Renal pelvis (tissue), 1 donor: ENCODE measurements at regions not wholly inside any gene's neighbourhood (a gene's known extent, or its start where the extent isn't known, plus 50 kb on each side); places are given as distances from the start of the nearest gene placed in this dataset.
A peak's percentile ranks its signal among the peaks of the same experiment; 100 is the strongest.

Experiments used
- DNase-seq: peaks from one replicate; pipeline ENCODE4 v3.0.0-alpha.2; 2013

DNA sequence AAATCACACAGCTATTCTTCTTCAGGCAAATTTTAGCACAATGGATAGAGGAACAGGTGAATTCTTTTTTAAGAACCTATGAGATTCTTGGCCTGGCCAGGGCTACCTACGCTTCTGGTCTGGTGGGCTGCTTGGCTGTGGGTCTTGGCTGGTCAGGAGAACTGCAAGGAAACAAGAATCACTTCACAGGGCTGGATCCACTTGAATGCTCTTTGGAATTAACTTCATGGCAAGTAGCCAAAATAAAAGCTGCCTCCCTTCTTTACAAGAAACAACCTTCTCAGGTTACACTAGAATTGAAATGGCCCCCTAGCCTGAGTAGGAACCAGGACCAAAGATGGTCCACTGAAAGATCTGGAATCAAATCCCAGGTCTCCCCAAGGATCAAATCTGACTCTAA lies 519.1 kb downstream of the IQCM start:
- DNase-seq = peak; percentile 66

DNA sequence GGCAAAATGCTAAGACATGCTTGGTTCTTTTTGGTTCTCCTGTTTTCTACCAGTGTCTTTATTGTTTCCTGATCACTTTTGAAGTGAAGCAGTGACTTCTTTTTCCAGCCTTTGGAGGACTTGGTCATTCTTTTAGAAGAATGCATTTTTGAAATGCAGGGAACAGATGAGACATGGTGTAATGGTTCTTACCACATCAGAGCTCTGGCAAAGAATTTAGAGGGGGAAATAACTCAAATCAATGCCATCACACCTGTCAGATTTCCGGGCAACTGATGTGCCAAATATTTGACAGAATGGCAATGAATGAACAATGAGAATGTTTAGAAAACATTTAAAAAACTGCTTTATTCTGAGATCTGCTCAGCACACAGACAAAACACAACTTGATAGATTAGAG lies 519.6 kb downstream of the IQCM start:
- no peak for DNase-seq

DNA sequence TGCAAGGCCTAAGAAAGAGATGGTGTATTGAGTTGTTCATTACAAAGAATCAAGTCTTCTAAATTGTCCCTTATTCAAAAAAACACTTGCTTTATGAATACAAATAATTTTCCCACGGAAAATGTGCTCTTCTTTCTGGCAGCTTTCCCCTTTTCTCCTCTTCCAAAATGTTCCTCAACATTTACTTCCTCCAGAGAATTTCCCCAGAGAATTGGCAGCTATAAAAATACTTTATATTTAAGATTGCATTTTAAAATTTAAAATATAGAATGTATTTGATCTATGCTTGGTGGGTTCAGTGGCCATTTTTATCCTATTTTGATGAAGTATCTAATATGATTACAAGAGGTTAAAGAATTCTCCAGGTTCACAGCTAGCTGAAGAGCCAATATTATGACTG lies 521.0 kb downstream of the IQCM start:
- DNase-seq = no peak

DNA sequence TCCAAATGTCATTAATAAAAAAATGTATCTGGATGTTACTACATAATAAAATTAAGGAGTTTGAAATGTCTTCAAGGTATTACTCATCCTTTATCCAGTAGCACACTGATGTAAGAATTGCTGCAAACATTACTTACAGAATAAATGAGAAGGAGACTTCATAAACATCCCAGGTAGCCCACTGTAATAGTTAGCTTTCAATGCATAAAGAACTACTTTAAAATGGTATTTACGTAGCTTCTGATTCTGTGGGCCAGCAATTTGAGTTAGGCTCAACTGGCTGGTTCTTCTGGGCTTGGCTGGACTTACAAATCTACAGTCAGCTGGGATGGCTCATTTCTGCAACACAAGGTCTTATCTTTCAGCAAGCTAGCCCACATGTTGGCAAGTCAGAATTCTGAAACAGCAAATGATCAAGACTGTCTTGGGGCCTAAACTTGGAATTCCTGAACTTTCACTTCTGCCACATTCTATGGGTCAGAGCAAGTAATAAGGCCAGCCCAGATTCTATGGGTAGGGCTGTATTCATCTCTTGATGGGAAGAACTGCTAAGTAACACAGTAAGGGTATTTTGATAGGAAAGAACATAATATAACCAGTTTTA lies 522.5 kb downstream of the IQCM start:
- no peak for DNase-seq

DNA sequence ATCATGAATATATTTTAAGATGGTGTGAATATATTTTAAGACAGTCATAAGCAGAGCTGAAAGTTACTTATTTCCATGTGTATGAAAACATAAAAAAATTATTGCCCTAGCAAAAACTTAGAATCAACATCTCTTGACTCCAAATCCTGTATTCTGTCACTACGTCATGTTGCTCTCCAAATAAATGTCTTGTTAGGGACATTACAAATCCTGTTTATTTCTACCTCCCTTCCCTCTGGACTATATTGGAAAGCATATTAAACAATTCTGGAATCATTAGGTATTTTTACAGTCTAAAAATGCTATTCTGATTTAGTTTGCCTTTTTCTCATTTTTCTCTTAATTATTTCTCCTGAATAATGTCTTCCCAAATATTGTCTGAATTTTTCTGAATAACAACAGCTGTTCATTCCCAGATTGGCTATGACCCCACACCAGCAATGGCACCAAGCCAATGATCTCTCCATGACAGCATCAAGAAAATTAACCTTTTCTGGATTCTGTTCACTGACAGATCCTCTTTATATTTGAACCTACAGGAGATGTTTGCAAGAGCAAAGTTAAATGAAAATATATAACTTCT lies 523.1 kb downstream of the IQCM start:
- DNase-seq = no peak

DNA sequence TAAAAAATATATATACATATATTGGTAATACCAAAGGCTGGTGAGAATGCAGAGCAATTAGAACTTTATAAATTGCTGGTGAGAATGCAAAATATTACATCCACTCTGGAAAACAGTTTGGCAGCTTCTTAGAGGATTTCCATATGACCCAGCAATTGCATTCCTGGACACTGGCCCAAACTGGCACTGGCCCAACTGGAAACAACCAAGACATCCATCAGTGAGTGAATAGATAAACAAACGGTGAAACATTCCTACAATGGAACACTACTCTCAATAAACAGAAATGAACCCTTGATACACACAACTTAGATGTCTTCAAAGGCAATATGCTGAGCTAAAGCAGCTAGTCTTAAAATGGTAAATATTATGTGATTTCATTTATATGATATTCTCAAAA lies 524.2 kb downstream of the IQCM start:
- peak; percentile 15 for DNase-seq

DNA sequence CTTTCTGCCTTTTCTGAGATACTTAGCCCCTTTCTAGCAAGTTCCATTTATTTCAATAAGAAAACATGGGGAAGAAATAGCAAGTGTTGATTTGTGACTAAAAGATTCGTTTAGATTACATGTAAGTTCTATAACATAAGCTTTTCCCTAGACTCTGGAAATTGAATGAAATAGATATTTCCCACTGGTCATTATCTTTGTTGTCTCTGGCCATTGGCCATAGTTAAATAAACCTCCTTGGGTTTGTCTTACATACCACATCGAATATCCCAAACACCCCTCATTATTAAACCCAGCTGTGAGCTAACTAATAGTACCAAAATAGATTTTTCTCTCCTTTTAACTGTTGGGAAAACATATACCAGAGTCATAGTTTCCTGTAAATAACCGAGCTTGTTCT lies 534.8 kb downstream of the IQCM start:
- no peak for DNase-seq

DNA sequence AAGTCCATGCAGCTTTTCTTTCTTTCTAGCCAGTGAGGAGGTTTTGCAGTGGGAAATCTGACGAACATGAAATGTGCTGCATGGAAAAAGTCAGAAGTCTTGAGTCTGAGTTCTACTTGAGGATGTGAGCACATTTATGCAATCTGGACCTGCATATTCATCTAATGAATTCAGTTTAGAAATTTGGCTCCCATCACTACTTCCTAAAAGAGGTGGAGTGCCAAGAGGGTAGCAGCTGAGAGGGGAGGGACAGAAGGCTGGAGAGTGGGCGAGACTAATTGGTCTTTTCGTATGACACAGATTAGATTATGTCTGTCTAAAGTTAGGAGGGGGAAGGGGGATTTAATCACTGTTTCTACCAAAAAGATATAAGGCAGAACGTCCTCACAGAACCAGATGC lies 535.9 kb downstream of the IQCM start:
- DNase-seq = no peak

DNA sequence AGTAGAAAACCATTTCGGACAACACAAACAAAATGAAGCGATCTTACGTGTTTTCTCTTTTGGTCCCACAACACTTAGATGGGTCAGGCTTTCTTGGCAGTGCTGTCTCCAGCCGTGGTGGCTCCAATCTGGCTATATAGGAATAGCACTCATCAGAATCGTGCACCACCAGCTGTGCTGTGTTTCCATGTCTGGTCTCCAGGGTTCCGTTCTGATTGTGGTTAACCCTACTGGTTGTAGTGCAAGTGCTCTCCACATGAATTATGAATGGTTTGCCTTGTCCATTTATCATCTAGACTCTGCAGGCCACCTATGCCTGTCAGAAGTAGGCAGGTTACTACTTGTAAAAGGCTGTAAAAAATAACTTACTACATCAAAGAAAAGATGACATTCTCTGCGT lies 536.3 kb downstream of the IQCM start:
- DNase-seq = no peak

DNA sequence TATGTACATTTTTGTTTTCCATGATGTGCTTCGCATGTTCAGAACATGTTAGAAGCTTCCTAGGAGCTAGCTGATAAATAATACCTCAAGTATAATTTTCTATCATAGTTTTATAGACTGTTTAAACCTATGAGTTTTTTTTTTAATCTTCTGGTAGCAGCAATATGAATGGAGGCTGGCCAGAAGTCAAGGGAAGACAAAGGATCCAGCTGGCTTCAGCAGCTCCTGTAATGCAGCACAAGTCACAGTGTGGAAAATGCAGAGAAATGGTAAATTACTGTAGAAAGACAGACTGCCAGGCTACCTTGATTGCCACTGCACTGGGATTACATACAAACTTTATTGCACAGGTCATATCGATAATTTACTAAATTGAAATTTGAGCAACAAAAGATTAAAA lies 537.9 kb downstream of the IQCM start:
- DNase-seq = no peak

DNA sequence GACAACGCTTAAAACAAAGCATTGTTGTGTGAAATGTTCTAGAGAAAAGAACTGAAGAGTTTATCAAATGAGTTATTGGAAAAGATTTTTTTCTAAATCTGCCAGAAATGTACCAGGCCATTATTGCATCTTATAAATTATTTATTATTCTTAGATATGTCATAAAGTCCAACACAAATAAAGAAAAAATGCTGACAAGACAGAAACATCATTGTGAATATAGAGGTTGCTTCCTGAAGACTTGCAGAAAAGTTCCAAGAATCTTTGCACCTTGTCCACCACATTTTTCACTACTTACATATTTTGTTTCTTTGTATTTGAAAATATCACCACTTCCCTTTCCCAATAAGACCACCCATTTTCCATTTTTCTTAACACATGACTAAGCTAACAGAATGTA lies 545.8 kb downstream of the IQCM start:
- DNase-seq = no peak

DNA sequence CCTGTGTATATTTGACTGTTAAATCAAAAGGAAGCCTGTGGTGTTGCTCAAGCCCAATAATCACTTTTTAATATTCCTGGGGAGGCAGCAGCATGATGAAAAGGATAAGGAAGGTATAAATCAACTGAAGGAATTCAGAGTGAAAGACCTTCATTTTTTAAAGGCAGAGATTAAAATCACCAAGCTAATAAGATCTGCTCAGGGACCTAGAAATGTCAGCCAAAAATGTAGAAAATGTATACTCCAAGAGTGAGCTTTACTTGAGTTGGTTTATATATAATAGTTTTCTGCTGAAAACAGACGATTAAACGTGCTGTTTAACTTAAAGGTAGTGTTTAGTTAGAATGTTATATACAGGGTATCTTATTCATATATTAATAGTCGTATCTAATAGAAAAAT lies 549.3 kb downstream of the IQCM start:
- DNase-seq = no peak

DNA sequence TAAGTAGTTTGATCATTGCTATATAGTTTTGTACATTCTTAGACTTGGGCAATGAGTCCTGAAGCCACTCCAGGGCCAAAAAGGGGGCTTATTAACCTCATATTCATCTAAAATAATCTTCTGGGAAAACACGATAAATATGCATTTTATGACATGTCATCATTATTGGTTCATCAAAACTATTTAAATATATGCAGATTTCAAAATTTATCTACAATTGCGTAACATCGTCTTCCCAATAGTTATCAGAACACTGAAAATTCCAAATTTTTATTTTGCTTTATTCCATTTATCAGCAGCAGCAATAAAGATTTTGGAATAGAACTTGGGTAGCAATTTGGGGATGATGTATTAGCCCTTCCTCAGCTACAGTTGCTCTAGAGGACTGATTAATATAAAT lies 550.0 kb downstream of the IQCM start:
- DNase-seq = no peak

DNA sequence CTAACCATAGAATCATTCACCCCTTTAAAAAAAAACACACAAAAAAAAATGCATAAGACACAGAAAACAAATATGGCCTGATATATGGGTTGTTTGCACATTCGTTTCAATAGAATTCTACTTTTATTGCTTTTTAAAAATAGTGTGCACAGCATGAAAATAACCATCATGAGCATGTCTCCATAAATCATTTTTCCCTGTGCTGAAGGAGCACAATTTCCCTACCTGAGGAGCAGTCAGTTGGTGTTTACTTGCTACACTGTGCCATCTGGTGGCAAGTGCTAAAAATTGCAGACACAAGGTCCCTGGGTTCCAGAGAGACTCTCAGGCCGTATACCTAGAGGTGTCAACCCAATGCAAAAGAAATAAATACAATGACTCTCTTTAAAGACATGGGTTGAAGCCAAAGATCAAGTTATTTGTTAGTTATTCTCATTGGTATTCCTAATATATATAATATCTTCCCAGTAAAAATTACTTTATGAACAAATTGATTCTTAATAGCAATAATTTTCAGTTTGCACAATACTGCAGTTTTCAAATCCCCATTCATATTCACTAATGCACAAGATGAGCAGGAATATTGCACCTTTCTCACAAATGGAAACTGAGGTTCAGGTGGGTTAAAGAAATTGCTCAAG lies 551.4 kb downstream of the IQCM start:
- no peak for DNase-seq

DNA sequence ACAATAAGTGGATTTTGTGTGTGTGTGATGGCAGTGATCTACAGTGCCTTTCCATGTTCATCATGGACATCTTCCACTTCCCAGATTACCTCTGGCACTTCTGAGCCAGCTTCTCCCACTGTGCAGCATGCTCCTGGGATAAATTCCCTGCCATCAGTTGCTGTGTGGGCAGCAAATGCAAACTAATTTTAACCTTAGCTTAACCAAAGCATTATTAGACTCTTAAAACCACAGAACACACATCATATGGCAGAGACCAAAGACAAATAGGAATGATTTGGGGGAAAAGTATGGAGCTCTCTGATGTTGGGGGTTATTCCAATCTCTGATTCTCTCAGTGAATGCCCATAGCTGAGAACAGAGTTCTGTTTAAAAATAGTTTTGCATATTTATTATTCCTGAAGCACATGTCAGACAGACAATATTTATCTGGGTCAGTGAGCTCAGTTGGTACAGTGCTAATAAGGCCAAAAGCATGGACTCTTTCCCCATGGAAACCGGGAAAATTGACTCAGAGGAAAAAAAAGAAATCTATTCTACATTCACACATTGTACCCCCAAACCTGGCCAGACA lies 567.4 kb downstream of the IQCM start:
- DNase-seq = no peak

DNA sequence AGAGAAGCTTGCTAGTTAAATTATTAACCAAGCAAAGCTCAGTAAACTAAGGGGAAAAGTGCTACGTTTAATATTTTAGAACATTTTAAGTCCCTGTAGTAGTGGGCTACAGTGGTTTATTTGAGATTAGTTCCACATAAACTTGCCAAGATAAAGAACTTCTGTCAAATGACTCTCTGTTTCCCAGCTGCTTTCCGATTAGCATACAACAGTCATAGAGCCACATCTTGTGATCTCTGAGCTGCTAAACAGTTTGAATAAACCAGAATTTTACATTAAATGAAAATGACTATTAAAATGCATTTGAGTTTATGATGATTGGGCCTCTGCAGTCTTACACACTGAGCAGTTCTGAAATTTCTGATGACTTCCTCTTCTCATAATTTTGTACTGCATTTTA lies 568.5 kb downstream of the IQCM start:
- no peak for DNase-seq

DNA sequence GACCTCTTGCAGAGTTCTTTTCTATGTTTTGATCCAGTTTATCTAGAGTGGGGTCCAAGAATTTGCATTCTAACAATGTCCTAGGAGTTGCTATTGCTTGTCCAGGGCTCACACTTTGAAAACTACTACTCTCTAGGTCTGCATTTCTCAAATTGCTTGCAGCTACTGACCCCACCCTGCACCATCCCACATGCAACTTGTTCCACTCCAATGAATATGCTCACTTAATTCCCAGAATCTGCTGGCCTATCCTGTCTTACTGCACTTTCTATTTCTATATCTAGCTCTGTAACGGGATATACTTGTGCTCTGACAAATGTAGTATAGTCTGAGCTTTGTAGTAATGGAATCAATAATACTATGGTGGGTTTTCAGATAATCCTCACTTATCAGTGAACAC lies 570.3 kb downstream of the IQCM start:
- DNase-seq = no peak

DNA sequence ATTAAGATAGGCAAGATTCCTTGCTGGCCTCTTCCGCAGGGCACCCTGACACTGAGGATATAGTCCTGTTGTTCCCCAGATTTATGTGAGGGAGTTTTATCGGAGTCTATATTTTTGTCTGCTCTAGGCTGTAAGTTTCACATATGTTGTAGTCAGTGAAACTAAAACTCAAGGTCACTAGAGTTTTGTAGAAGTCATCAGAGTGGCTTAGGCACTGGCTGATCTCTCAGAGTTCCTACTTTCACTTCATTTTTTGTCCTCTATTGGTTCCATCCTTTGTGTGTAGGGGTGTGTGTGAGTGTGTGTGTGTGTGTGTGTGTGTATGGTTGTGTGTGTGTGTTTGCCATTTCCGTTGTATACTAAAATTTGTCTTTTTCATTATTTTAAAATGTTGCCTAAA lies 577.5 kb downstream of the IQCM start:
- no peak for DNase-seq

DNA sequence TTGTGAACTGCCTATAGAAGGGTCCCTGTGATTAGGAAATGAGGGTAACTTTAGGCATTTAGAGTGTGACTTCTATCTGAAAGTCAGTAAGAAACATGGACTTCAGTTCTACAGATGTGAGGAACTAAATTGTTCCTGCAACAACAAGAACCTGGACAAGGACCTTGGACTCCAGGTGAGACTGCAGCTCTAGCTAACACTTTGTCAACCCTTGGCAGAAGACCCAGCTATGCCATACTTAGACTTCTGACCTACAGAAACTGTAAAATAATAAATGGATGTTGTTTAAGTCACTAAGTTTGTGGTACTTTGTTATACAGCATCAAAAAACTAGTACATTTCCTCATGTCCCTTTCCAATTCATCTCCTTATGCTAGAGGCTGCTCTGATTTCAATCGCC lies 580.8 kb downstream of the IQCM start:
- no peak for DNase-seq

DNA sequence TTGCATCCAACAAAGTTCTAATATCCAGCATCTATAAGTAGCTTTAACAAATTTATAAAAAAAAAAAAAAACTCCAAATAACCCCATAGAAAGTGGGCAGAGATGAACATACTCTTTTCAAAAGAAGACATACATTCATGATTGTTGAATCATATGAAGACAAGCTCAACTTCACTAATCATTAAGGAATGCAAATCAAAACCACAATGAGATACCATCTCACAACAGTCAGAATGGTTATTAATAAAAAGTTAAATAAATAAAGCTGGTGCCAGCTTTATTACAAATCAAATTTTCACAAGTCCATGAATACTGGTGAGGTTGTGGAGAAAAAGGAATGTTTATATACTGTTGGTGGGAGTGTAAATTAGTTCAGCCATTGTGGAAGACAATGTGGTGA lies 592.0 kb downstream of the IQCM start:
- no peak for DNase-seq

DNA sequence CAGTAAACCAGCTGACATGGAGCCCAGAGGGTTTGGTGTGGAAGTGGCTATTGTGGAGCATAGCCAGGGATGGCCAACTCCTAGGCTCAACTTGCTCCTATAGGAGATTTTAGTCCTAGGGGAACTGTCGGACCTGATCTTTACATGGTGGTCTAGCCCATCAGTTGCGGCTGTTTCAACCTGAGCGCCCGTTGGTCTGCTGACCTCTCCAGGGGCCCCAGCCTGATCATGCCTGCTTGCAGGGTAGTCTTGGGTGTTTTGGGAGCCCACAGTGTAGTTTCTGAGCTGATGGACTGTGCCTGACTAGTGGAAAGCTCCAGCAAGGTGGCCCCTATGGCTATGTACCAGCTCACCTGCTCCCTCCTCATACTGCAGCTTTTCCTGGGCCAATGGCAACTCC lies 597.0 kb downstream of the IQCM start:
- DNase-seq = no peak

DNA sequence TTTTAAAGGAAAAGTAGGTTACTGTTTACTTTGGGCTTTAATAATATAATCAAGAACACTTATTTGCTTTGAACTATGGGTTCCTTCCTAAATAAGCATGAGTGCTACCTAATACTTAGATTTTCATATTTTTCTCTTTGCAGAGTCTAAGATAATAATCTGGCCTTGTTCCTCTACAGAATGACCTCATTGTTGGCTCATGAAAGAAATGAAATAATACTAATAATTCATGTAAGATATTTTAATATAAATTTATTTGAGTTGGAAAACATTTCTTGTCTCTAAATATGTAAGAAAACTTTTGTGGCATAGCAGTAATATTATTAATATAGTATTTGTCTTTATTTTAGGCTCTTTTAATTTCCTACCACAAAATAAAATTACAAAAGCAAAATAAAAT lies 601.3 kb downstream of the IQCM start:
- DNase-seq = no peak

DNA sequence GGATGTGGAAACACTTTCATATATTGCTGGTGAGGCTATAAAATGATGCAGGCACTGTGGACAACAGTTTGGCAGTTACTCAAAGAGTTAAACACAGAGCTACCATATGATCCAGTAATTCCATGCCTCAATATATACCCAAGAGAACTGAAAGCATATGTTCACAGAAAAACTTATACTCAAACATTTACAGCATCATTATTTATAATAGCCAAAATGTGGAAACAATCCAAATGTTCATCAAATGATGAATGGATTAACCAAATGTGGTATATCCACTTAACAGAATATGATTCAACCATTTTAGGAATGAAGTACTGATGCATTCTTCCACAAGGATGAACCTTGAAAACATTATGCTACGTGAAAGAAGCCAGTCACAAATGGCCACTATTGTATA lies 603.8 kb downstream of the IQCM start:
- no peak for DNase-seq
